ENCODE measurements at regions not wholly inside any gene's neighbourhood (a gene's known extent, or its start where the extent isn't known, plus 50 kb on each side); places are given as distances from the start of the nearest gene placed in this dataset.
"Not testable (repeated sequence)": the region's sequence is repeated elsewhere in the genome, so short reads cannot be mapped to it uniquely, and the experiment has no call there.

DNA sequence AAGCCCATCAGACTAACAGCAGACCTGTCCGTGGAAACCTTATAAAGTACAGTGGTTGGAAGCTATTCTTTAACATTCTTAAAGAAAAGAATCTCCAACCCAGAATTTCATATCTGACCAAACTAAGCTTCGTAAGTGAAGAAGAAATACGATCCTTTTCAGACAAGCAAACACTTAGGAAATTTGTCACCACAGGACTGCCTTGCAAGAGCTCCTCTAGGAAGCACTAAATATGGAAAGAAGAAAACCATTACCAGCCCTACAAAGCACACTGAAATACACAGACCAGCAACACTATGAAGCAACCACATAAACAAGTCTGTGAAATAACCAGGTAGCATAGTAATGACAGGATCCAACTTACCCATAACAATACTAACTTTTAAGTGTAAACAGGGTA is 177.7 kb upstream of the PRSS1 start:
- DNase-seq (ENCODE audit: low read depth, low spot score): no peak
- TF ChIP-seq, protein P1, sequence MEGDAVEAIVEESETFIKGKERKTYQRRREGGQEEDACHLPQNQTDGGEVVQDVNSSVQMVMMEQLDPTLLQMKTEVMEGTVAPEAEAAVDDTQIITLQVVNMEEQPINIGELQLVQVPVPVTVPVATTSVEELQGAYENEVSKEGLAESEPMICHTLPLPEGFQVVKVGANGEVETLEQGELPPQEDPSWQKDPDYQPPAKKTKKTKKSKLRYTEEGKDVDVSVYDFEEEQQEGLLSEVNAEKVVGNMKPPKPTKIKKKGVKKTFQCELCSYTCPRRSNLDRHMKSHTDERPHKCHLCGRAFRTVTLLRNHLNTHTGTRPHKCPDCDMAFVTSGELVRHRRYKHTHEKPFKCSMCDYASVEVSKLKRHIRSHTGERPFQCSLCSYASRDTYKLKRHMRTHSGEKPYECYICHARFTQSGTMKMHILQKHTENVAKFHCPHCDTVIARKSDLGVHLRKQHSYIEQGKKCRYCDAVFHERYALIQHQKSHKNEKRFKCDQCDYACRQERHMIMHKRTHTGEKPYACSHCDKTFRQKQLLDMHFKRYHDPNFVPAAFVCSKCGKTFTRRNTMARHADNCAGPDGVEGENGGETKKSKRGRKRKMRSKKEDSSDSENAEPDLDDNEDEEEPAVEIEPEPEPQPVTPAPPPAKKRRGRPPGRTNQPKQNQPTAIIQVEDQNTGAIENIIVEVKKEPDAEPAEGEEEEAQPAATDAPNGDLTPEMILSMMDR (IDR thresholded peaks at IDR 0.05; ENCODE audit: insufficient read depth, low read length, missing control alignments): no peak
- POLR2A ChIA-PET: no interaction called here
- no peak overlapping the region for H3K4me3 ChIP-seq (ENCODE audit: low read depth, low read length)
- CTCF ChIA-PET: interaction anchor here (1.1 to 3.6 kb wide), 7 partner anchors 10 to 36 kb away, joined by 4 to 31 read pairs (median 17); no protein-coding TSS in a partner anchor

- TF ChIP-seq, protein P1 (IDR thresholded peaks at IDR 0.05; ENCODE audit: insufficient read depth, low read length, missing control alignments): no peak
- ChIA-PET CTCF (interaction anchor here (0.7 to 3.6 kb wide), 11 partner anchors 8 to 72 kb away, joined by 3 to 31 read pairs (median 7); no protein-coding TSS in a partner anchor), POLR2A (interaction anchor here (0.8 kb wide), 1 partner anchor 13 kb away, joined by 3 read pairs; no protein-coding TSS in a partner anchor)
- no peak overlapping the region for H3K4me3 ChIP-seq (ENCODE audit: low read depth, low read length)
- DNase-seq (ENCODE audit: low read depth, low spot score): no peak
Observed at GRCh38 chr7:142569851-142570250, 179.4 kb upstream of the PRSS1 start.

- TF ChIP-seq, protein P1 (IDR thresholded peaks at IDR 0.05; ENCODE audit: insufficient read depth, low read length, missing control alignments): no peak
- no peak for DNase-seq (ENCODE audit: low read depth, low spot score)
- ChIA-PET CTCF (interaction anchor here (0.8 to 2.9 kb wide), 4 partner anchors 10 to 19 kb away, joined by 4 to 21 read pairs (median 8); no protein-coding TSS in a partner anchor), POLR2A (interaction anchor here (0.6 kb wide), 1 partner anchor 12 kb away, joined by 3 read pairs; no protein-coding TSS in a partner anchor)
- no peak overlapping the region for H3K4me3 ChIP-seq (ENCODE audit: low read depth, low read length)
Observed at GRCh38 chr7:142568435-142569097, 180.7 kb upstream of the PRSS1 start.

DNA sequence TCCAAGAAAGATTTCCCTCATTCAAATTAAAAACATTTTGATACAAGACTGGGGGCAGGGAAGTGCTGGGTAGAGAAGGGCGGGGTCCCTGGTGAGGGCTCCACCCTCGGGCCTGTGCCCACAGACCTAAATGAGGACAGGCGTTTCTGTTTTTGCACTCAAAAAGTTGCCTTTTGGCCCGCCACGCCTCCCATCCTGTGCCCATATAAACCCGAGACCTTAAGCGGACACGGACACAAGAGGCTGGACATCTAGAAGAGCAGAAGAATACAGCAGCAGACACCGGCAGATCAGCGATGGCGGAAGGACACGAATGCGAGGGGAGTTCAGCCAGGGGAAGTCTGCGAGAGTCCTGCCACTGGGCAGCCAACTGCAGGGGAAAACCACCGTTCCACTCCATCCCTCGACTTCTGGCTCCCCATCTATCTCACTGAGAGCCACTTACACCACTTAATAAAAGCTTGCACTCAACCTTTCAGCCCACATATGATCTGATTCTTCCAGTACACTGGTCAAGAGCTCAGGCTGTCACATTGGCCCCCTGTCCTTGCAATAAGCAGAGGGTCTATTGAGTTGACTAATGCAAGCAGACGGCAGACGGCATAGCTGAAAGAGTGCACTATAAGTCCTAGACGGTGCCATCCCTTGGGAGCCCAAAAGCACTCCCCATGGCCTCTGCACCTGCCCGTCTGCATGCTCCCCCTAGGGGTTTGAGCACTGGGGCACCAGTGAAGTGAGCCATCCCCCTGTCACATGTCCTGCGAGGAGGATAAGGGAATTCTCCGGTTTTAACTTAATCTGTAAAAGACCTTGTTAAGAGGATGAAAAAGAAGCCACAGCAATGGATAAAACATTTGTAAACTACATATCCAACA is 181.8 kb upstream of the PRSS1 start:
- POLR2A ChIA-PET: no interaction called here
- H3K4me3 ChIP-seq (ENCODE audit: low read depth, low read length): no peak overlapping the region
- TF ChIP-seq, protein P1 (IDR thresholded peaks at IDR 0.05; ENCODE audit: insufficient read depth, low read length, missing control alignments): no peak
- CTCF ChIA-PET: interaction anchor here (0.8 to 2.9 kb wide), 9 partner anchors 9 to 215 kb away, joined by 3 to 21 read pairs (median 4); no protein-coding TSS in a partner anchor
- DNase-seq (ENCODE audit: low read depth, low spot score): no peak

DNA sequence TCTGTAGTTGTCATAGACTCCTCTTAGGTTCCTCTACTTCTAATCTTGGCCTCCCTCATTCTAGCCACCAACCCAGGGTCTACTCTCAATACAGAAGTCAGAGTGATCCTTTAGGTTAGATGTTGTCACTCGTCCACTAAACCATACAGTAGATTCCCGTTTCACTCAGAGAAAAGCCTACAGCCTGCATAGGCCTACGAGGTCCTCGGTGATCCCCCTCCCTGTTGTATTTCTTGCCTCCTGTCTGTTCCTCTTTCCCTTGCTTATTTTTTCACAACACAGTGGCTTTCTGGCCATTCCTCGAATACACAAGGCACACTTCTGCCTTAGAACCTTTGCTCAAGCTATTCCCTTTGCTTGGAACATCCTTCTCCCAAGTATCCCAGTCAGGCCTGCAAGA is 183.0 kb upstream of the PRSS1 start:
- H3K4me3 ChIP-seq (ENCODE audit: low read depth, low read length): no peak overlapping the region
- POLR2A ChIA-PET: no interaction called here
- TF ChIP-seq, protein P1 (IDR thresholded peaks at IDR 0.05; ENCODE audit: insufficient read depth, low read length, missing control alignments): no peak
- CTCF ChIA-PET: interaction anchor here (1.1 to 2.9 kb wide), 5 partner anchors 8 to 217 kb away, joined by 3 to 21 read pairs (median 11); no protein-coding TSS in a partner anchor
- DNase-seq (ENCODE audit: low read depth, low spot score): no peak

DNA sequence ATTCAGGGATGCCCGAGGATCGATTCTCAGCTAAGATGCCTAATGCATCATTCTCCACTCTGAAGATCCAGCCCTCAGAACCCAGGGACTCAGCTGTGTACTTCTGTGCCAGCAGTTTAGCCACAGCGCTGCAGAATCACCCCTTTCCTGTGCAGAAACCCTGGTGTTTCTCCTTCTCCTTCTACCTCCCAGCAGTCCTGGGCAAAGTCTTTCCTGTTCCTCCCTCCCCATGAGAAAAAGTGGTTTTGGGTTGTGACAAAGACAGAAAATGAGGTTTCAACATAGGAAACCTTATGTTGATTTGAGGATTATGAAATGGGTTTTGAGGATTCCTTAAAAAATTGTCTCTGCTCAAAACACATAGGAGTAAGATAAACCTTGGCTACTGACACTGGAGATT is 185.1 kb upstream of the PRSS1 start:
- CTCF ChIA-PET; POLR2A ChIA-PET; H3K4me3 ChIP-seq (ENCODE audit: low read depth, low read length); DNase-seq (ENCODE audit: low read depth, low spot score): not testable (repeated sequence)

Measured in AG04449 (cell line).